NCI-H2107 treated with DMSO at 0.1 percent for 48 hours (cell line): ENCODE measurements at regions not wholly inside any gene's neighbourhood (a gene's known extent, or its start where the extent isn't known, plus 50 kb on each side); places are given as distances from the start of the nearest gene placed in this dataset.

ENCODE experiments used
- DNase-seq: peaks from one replicate; lab custom pipeline; 2025; ENCODE audit not compliant: unreplicated experiment; lab: John Stamatoyannopoulos, UW

GRCh38 chrX:51437521-51437920, 58.9 kb downstream of the NUDT11 start:
- DNase-seq = no peak

- DNase-seq = no peak
Observed at GRCh38 chrX:51435101-51435500, 61.3 kb downstream of the NUDT11 start.

GRCh38 chrX:51421972-51422597, 74.3 kb downstream of the NUDT11 start:
- no peak for DNase-seq

GRCh38 chrX:51420610-51421009, 75.8 kb downstream of the NUDT11 start:
- DNase-seq = peak; percentile 17

GRCh38 chrX:51408462-51408861, 75.8 kb downstream of the NUDT10 start:
- no peak for DNase-seq

- no peak for DNase-seq
Observed at GRCh38 chrX:51407520-51408409, 75.1 kb downstream of the NUDT10 start.

GRCh38 chrX:51406688-51407519, 74.3 kb downstream of the NUDT10 start:
- no peak for DNase-seq

GRCh38 chrX:51404445-51404844, 71.8 kb downstream of the NUDT10 start:
- no peak for DNase-seq

- no peak for DNase-seq
Observed at GRCh38 chrX:51395810-51396728, 63.4 kb downstream of the NUDT10 start.

GRCh38 chrX:51395480-51395809, 62.8 kb downstream of the NUDT10 start:
- no peak for DNase-seq
